Suppressor macrophage (primary cell): ENCODE measurements at regions not wholly inside any gene's neighbourhood (a gene's known extent, or its start where the extent isn't known, plus 50 kb on each side); places are given as distances from the start of the nearest gene placed in this dataset.
"Not testable (repeated sequence)": the region's sequence is repeated elsewhere in the genome, so short reads cannot be mapped to it uniquely, and the experiment has no call there.

Source experiments
- DNase-seq, 4 experiments: peaks; one replicate each; pipeline ENCODE4 v3.0.0-alpha.2; 2020 to 2022

- peak; percentile 77 to 88 (median 86) for DNase-seq
Observed at GRCh38 chr14:99995700-99996356, 69.4 kb upstream of the EVL start.

GRCh38 chr14:99996951-99997571 is 68.2 kb upstream of the EVL start:
- DNase-seq, result no peak

DNA sequence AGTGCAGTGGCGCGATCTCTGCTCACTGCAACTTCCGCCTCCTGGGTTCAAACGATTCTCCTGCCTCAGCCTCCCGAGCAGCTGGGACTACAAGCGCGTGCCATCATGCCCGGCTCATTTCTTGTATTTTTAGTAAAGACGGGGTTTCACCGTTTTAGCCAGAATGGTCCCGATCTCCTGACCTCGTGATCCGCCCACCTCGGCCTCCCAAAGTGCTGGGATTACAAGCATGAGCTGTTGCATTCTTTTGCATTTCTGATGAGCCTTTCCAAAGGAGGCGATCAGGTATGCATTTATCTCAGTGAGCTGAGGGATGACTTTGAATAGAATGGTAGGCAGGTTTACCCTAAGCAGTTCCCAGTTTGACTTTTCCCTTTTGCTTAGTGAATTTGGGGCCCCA is 64.8 kb upstream of the EVL start:
- DNase-seq, result not testable (repeated sequence)

GRCh38 chr14:100004392-100004791 is 60.8 kb upstream of the EVL start:
- DNase-seq, result no peak

DNA sequence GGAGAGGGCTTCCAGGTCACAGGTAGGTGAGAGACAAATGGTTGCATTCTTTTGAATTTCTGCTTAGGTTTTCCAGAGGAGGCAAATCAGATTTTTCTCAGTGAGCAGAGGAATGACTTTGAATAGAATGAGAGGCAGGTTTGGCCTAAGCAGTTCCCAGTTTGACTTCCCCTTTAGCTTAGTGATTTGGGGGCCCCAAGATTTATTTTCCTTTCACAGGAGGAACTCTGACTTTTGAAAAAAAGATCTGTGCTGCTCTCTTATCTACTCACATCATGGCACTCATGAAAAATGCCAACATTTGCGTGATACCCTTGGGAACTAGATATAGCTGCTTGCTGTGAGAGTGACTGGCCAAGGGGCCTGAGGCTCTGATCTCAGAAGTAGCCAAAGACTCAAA is 58.0 kb upstream of the EVL start:
- DNase-seq, result peak in 3 of 4 experiments; percentile 10 to 26 (median 20)

- DNase-seq, result not testable (repeated sequence)
Observed at GRCh38 chr14:100009802-100010201, 55.4 kb upstream of the EVL start.

GRCh38 chr14:100010679-100011078 is 54.5 kb upstream of the EVL start:
- no peak for DNase-seq

- DNase-seq, result no peak
Observed at GRCh38 chr14:100011628-100012325, 53.4 kb upstream of the EVL start.

DNA sequence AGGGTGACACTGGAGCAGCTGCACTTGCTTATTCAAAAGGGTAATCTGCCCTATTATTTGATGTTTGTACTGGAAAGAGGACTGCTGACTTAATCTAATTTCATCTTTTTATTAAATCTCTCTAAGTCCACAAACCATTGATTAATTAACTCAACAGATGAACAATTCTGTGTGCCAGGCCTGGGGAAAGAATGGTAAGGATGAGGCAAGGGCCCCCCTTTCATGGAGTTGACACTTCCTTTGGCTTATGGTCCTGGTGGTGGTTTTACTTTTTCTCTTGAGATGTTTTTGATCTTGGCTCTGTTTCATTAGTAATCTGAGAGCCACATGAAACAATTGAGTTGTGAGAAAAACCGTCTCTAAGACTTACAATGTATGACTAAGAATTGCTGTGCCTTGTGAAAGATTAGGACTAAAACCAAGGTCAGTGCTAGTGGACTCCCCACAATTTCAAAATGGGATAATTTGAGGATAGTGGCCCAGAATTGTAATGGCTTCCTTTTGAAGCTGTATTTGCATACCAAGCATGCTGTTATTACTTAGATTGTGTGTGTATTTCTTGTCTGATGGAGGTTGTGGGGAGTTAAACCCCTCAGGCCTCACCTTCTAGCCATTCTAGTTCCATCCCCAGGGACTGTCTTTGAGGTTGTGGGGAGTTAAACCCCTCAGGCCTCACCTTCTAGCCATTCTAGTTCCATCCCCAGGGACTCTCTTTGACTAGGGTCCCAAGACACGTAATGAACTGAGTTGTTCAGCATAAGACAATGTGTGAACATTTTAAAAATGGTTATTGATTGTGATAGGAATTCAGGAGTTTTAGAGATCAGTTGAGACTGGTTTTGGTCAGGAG is 52.5 kb upstream of the EVL start:
- DNase-seq, result no peak

GRCh38 chr14:100015251-100015655 is 50.0 kb upstream of the EVL start:
- peak; percentile 60 to 77 (median 70) for DNase-seq
